ENCODE measurements at regions not wholly inside any gene's neighbourhood (a gene's known extent, or its start where the extent isn't known, plus 50 kb on each side); places are given as distances from the start of the nearest gene placed in this dataset.

- TF ChIP-seq CTCF (IDR thresholded peaks at IDR 0.05) = no peak
- no peak for TF ChIP-seq POLR2A (IDR thresholded peaks at IDR 0.05)
- TF ChIP-seq POLR2AphosphoS5 (IDR thresholded peaks at IDR 0.05) = peak in 3 of 4 donors; percentile 5 to 53 (median 29)
These were observed 888.3 kb downstream of the PLOD2 start for GRCh38 chr3:145272684-145273083.

All from sigmoid colon (tissue), 4 donors.